ENCODE measurements at regions not wholly inside any gene's neighbourhood (a gene's known extent, or its start where the extent isn't known, plus 50 kb on each side); places are given as distances from the start of the nearest gene placed in this dataset.

DNA sequence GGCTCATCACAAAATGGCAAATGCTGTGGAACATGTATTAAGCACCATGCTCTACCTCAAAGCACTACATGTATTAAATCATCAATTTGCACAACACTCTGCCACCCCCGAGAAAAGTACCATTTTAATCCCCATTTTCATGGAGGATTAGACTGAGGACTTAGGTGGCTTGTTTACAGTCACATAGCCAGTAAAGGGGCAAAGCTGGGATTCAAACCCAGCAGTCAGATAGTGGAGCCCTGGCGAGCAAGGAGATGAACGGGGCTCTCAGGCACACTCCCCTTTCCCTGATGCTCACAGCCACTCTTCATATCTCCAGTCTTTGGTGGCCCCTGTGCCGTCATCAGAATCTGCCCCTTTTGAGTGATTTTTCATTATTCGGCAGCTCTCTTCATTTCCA, 262.9 kb downstream of the DIRAS2 start:
- DNase-seq (ENCODE audit: low read depth in 1 of 2, low spot score in 1 of 2) = no peak
- in situ Hi-C loops (cut with HindIII; ENCODE audit: low pct_unique_long_range_greater_than_20kb, low sequenced_read_pairs) = no loop called here
- no peak for TF ChIP-seq JUND (IDR thresholded peaks at IDR 0.05; ENCODE audit: low read depth)

DNA sequence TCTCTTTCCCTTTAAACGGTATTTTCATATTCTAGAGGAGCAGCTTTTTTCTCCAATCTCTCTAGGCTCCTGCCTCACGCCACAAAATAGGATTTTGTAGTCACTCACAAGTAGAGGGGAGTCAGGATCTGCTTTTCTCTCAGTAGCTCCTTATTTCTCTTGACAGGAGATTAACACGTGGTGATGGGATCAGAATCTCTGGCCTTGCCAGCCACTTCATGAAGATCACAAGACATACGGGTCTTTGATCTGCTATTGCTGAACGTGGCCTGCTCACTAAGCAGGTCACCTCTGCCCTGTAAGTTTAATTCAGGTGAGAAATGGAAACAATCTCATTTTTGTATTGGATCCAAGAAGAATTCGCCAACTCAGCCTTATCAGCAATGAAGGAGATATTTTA, 257.5 kb downstream of the DIRAS2 start:
- no peak for DNase-seq (ENCODE audit: low read depth in 1 of 2, low spot score in 1 of 2)
- no peak for TF ChIP-seq JUND (IDR thresholded peaks at IDR 0.05; ENCODE audit: low read depth)
- in situ Hi-C loops (cut with HindIII; ENCODE audit: low pct_unique_long_range_greater_than_20kb, low sequenced_read_pairs) = no loop called here

DNA sequence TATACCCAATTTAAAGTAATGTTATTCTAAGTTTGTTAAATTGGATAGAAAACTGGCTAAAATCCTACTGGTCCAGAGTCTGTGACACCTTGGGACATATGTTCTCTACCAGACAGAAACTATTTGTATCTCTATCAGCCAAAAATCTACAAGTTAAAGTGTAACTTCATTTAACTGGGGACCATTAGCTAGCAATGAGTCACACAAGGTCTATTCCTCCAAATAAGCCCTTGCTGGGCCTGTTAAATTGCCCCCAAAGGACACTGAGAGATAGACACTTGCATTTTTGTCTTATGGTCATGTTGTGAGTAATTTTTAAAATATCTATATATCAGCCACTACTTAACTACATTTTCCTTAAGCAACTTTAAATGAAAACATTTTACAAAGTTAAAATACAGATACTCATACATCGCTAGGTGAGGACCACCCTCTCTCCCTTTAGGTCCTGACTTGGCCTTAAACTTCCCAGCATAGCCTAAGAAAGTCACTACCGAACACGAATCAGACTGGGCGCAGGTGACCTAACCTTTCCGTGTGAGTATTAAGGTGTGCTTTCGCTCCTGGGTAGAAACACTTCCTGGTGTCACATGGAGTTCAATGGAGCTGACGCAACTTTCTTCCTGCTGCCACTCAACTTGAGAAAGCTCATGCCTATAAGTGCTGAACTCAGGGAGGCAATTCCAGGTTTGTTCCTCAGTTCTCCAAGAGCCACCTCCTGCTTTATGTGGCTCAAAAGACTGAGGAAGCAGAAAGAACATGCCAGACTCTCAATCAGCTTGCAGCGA, 249.1 kb downstream of the DIRAS2 start:
- DNase-seq (ENCODE audit: low read depth in 1 of 2, low spot score in 1 of 2) = peak; percentile 38 to 87
- TF ChIP-seq JUND (IDR thresholded peaks at IDR 0.05; ENCODE audit: low read depth) = no peak
- in situ Hi-C loops (cut with HindIII; ENCODE audit: low pct_unique_long_range_greater_than_20kb, low sequenced_read_pairs) = no loop called here

DNA sequence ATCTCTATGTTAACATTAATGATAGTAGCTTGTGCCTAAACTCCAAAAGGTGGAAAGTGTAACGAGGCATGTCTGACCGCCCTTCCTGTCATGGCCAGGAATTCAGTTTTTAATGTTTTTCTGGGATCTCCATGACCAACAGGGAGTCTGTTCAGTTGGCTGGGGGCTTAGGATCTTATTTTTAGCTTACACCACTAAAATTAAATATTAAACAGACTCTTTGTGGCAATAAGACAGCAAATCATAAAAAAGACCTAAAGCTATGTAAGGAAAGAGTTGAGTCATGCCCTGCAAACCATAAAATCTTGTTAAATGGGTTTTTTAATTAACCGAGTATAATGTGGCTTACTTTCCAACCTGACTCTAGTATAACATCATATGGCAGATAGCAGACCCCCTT, 247.8 kb downstream of the DIRAS2 start:
- in situ Hi-C loops (cut with HindIII; ENCODE audit: low pct_unique_long_range_greater_than_20kb, low sequenced_read_pairs) = no loop called here
- no peak for DNase-seq (ENCODE audit: low read depth in 1 of 2, low spot score in 1 of 2)
- no peak for TF ChIP-seq JUND (IDR thresholded peaks at IDR 0.05; ENCODE audit: low read depth)

DNA sequence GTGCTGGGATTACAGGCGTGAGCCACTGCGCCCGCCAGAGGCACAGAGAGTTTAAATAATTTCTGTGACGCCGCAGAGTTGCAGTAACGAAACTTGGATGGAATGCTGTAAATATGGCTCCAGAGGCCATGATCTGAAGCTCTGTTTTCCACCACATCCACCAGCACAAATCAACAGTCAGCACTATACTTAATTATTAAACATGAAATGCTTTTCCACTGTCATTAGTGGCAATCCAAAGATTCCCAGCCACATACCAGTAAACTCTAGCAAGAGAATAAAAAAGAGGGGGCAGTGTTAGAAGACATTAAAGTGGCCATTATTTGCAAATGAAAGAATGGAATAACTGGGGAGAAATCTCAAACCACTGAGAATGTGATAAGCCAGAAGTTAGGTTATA, 242.5 kb downstream of the DIRAS2 start:
- in situ Hi-C loops (cut with HindIII; ENCODE audit: low pct_unique_long_range_greater_than_20kb, low sequenced_read_pairs) = no loop called here

DNA sequence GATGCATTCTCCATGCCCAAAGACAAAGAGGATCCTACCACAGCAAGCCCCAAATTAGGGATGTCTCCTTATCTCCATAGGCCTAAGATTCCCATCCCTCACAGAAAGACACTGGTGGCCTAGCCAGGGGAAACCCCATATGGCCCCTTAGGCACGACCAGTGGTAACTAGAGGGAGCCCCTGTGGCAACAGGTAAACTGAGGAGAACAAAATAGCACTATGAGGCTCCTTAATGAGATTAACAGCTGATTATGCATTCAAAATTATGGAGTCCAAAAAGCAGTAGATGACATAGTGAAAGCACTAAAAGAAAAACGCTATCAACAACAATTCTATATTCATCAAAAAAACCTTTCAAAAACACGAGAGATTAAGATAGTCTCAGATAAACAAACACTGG, 234.0 kb downstream of the DIRAS2 start:
- DNase-seq (ENCODE audit: low read depth in 1 of 2, low spot score in 1 of 2) = no peak
- in situ Hi-C loops (cut with HindIII; ENCODE audit: low pct_unique_long_range_greater_than_20kb, low sequenced_read_pairs) = no loop called here
- no peak for TF ChIP-seq JUND (IDR thresholded peaks at IDR 0.05; ENCODE audit: low read depth)

More for the DNA sequence above, 242.5 kb downstream of the DIRAS2 start:
- TF ChIP-seq JUND (IDR thresholded peaks at IDR 0.05; ENCODE audit: low read depth) = no peak
- DNase-seq (ENCODE audit: low read depth in 1 of 2, low spot score in 1 of 2) = no peak

DNA sequence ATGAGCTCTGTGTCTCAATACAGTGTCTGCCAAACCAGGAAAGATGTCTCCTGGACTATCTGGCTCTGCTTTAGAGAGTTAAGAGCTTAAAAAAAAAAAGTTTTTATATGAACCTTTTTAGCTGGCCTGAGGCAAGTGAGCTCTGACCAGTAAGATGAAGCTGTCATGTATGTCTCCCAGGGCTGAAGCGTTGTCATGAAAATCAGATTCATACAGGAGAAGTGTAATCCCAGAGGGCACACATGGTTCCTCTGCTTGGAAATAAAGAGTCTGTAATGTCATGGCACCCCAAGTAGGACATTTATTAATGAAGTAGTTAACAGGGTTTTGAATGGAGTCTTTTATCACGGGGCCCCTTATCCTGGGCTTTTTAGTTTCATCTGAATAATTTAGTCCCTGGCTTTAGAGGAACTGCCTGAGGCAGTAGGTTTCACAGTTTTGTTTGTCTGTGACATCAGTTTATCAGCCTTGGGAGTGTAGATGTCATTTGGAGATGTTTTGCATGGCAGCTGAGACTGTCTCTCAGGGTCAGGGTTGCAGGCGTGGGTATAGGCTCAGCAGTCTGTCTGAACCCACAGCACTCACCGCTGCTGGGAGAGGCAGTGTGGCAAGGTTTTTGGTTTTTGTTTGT, 223.3 kb downstream of the DIRAS2 start:
- DNase-seq (ENCODE audit: low read depth in 1 of 2, low spot score in 1 of 2) = peak in 1 of 2 experiments; percentile 34
- TF ChIP-seq JUND (IDR thresholded peaks at IDR 0.05; ENCODE audit: low read depth) = no peak
- in situ Hi-C loops (cut with HindIII; ENCODE audit: low pct_unique_long_range_greater_than_20kb, low sequenced_read_pairs) = no loop called here

DNA sequence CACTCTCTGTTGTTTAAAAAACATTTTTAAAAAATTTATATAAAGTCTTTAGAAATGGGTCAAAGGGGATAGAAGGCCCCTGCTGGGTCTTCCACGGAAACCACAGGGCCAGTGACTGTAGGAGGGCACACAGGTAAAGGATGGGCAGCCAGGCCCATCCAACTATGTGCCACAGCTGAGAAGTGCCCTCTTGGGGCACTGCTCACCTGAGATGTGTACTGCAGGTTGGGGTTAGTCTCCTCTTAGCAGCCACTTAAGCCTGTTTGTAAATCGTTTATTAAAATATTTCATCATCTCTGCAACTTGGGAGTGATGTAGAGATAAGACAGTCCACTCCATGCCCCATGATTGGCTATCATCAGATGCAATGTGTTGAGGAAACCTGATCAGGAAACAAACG, 222.4 kb downstream of the DIRAS2 start:
- TF ChIP-seq JUND (IDR thresholded peaks at IDR 0.05; ENCODE audit: low read depth) = no peak
- peak in 1 of 2 experiments; percentile 15 for DNase-seq (ENCODE audit: low read depth in 1 of 2, low spot score in 1 of 2)
- in situ Hi-C loops (cut with HindIII; ENCODE audit: low pct_unique_long_range_greater_than_20kb, low sequenced_read_pairs) = no loop called here

DNA sequence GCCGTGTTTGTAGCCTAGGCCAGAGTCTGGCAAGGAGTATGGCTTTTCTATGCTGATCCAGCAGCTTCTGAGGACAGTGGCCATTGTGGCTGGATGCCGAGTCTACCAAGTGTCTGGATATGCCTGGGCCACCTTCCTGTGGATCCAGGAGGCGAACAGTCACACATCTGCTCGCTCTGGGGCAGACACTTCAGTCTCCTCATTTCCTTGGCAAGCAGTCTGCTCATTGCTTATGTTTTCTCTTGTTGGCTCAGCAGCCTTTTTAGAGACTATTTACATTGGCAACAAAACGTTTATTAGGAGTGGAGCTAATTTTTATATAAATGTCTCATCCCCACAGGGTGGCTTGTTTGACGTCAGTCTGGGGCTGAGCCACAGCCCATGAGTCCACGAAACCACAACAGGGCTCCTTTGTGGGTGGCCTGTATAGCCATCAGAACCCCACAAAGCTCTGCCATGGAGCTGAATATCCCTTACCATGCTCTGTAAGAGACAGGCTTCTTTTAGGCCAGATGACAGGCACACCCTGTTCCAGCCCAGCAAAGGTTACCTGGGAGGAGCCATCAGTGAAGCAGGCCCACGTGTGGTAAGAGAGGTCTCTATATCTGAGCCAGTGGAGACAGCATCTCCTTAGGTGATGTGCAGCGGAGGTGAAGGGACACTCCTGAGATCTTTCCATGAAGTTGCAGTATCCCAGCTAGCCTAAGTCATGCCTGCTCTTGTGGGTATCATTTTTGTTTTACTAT, 221.7 kb downstream of the DIRAS2 start:
- in situ Hi-C loops (cut with HindIII; ENCODE audit: low pct_unique_long_range_greater_than_20kb, low sequenced_read_pairs) = no loop called here
- DNase-seq (ENCODE audit: low read depth in 1 of 2, low spot score in 1 of 2) = no peak

DNA sequence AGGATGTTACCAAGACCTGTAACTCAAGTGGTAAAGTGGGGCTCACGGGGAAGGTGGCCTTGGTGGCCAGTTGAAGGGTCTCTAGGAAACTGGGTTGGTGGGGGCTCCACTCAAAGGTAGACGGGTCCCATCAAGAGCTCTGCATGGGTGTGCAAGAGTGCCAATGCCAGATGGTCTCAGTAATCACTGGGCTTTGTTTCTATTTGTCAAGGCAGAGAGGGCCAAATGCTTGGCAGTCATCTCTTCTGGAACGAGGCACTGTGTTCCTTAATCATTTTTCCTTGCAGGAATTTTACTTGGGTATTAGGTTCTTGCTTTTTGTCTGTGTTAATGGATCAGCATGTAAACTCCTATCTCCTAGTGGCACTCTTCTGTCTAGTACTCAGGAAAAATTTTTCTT, 220.8 kb downstream of the DIRAS2 start:
- in situ Hi-C loops (cut with HindIII; ENCODE audit: low pct_unique_long_range_greater_than_20kb, low sequenced_read_pairs) = no loop called here
- no peak for DNase-seq (ENCODE audit: low read depth in 1 of 2, low spot score in 1 of 2)
- no peak for TF ChIP-seq JUND (IDR thresholded peaks at IDR 0.05; ENCODE audit: low read depth)

More for the DNA sequence above, 221.7 kb downstream of the DIRAS2 start:
- TF ChIP-seq JUND (IDR thresholded peaks at IDR 0.05; ENCODE audit: low read depth) = no peak

DNA sequence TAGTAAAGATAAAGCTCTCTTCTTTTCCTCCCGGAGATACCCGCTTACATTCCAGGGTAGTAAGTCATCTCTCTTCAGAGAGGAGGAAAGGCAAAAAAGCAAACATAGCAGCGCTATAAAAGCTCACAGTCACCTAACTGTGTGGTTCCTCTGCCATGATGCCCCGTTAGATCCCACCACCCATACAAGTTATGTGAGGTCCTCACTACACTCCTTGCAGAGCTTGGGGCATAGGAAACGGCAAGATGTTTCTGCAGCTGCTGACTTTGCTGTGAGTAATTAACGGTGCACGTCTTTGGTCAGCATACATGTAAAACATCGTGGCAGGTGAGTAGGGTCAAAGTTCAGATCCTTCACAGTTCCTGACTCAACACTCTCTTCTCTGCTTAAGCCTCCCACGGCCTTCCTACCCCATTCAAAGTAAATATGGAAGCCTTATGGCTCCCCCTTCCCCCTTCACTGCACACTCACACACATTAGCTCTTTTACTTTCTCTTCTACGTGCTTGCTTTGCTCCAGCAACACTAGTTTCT, 218.9 kb downstream of the DIRAS2 start:
- TF ChIP-seq JUND (IDR thresholded peaks at IDR 0.05; ENCODE audit: low read depth) = no peak
- no peak for DNase-seq (ENCODE audit: low read depth in 1 of 2, low spot score in 1 of 2)
- in situ Hi-C loops (cut with HindIII; ENCODE audit: low pct_unique_long_range_greater_than_20kb, low sequenced_read_pairs) = no loop called here

DNA sequence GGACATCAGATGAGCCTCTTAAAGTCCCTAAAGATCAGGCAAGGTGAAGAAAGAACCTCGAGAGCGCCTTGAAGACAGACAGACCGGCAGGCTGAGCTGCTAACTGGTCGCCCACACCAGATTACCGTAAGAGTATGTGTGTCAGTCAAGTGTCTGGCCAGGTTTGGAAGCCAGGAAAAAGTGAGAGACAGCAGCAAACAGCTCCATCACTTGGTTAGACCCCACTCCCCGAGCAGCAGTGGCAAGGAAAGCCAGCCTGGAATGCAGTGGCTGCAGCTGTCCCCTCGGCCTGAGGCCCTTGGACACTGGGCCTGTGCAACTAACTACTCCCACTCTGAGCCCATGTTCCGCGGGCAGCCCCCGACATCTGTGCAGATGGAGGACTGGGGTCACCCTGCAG, 214.1 kb downstream of the DIRAS2 start:
- TF ChIP-seq JUND (IDR thresholded peaks at IDR 0.05; ENCODE audit: low read depth) = no peak
- no peak for DNase-seq (ENCODE audit: low read depth in 1 of 2, low spot score in 1 of 2)
- in situ Hi-C loops (cut with HindIII; ENCODE audit: low pct_unique_long_range_greater_than_20kb, low sequenced_read_pairs) = no loop called here

DNA sequence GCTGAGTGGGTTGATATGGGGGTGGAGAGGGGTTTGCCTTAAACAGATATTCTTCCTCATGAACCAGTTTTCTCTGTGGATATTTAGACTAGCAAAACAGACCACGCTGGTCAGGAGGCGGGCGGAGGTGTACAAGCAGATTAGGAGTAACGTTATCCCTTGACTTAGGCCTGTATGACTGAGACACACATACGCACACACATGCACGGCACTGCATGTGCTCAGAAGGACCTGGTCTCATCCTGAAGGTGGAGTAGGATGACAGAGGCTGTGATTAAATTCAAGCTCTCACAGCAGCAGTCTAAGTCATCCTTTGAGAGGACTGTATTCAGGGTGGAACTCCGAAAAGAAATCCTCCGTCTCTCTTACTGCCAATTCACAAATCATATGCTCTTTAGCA, 209.7 kb downstream of the DIRAS2 start:
- peak in 1 of 2 experiments; percentile 66 for DNase-seq (ENCODE audit: low read depth in 1 of 2, low spot score in 1 of 2)
- TF ChIP-seq JUND (IDR thresholded peaks at IDR 0.05; ENCODE audit: low read depth) = no peak
- in situ Hi-C loops (cut with HindIII; ENCODE audit: low pct_unique_long_range_greater_than_20kb, low sequenced_read_pairs) = no loop called here
